HEK293 (cell line): ENCODE measurements at regions not wholly inside any gene's neighbourhood (a gene's known extent, or its start where the extent isn't known, plus 50 kb on each side); places are given as distances from the start of the nearest gene placed in this dataset.

Source experiments
- CTCF ChIP-seq: fragments of 450-650 bp; formaldehyde crosslinking; IDR thresholded peaks from 2 replicates; pipeline ENCODE4 v1.5.1; 2016; ENCODE audit warnings: missing biosample characterization, missing genetic modification characterization
- KLF1 ChIP-seq: fragments of 450-650 bp; formaldehyde crosslinking; IDR thresholded peaks from 2 replicates; pipeline ENCODE4 v1.5.1; 2016; ENCODE audit warnings: missing biosample characterization, missing genetic modification characterization
- ZBTB17 ChIP-seq: fragments of 450-650 bp; formaldehyde crosslinking; IDR thresholded peaks from 2 replicates; pipeline ENCODE4 v1.5.1; 2016; ENCODE audit warnings: missing biosample characterization, missing genetic modification characterization
- ZBTB44 ChIP-seq: fragments of 450-650 bp; IDR thresholded peaks from 2 replicates; pipeline ENCODE4 v1.5.1; 2018; ENCODE audit warnings: missing biosample characterization, mild to moderate bottlenecking, missing genetic modification characterization
- ZNF274 ChIP-seq, 2 experiments: fragments of 200-500 bp in 1 of 2; fragments of 450-650 bp in 1 of 2; sonication (Bioruptor generic) in 1 of 2; formaldehyde crosslinking in 1 of 2; IDR thresholded peaks; 2 replicates each; pipeline versions ENCODE4 v1.5.1 to v1.6.1; 2014 to 2016; ENCODE audit warnings: borderline replicate concordance in 1 of 2, inconsistent platforms in 1 of 2, low read length in 1 of 2, missing biosample characterization in 1 of 2, missing genetic modification characterization in 1 of 2

GRCh38 chr14:50025776-50026175, 90.6 kb downstream of the VCPKMT start:
- TF ChIP-seq KLF1 (tag by site-specific recombination) (no peak), CTCF (tag by site-specific recombination) (no peak), ZBTB44 (tag by site-specific recombination) (no peak), ZNF274 (IDR thresholded peaks at IDR 0.05; ENCODE audit: low read length) (no peak), ZNF274 (tag by site-specific recombination; IDR thresholded peaks at IDR 0.05; ENCODE audit: borderline replicate concordance) (no peak), ZBTB17 (no peak)
